ENCODE measurements at regions not wholly inside any gene's neighbourhood (a gene's known extent, or its start where the extent isn't known, plus 50 kb on each side); places are given as distances from the start of the nearest gene placed in this dataset.

DNA sequence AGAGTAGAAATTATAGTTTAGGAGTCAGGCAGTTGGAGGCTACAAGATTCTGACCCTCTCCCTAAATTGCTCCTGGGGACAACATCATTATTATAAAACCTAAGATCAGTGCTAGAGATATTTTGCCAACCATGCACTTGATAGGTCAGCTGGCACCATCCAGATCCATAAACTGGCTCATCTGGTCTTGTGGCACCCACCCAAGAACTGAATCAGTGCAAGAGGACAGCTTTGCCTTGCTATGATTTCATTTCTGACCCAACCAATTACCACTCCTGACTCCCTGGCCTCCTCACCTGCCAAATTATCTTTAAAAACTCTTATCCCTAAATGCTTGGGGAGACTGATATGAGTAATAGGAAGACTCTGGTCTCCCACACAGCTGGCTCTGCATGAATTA lies 461.1 kb upstream of the TGFBR2 start:
- DNase-seq (ENCODE audit: low read depth in 1 of 2, low spot score in 2 of 2) (no peak), FAIRE-seq (no peak)
- H3K4ac ChIP-seq (replicated peaks; ENCODE audit: insufficient read length, low read depth, low read length), result no peak overlapping the region
- H3K9me3 ChIP-seq (ENCODE audit: insufficient read depth in 2 of 2, low read depth in 1 of 2, low read length in 1 of 2), result no peaks in the 10 kb centered on the region
- H3K4me1 ChIP-seq (replicated peaks in 1 of 4; ENCODE audit: control insufficient read depth in 3 of 4, insufficient read depth in 4 of 4, low read length in 3 of 4), result no peaks in the 10 kb centered on the region
- H2BK120ac ChIP-seq (replicated peaks; ENCODE audit: low read depth, low read length), result no peak overlapping the region
- H3K14ac ChIP-seq (ENCODE audit: insufficient read length), result no peak overlapping the region
- H4K5ac ChIP-seq (ENCODE audit: insufficient read length, low read depth, low read length), result no peak overlapping the region
- H4K8ac ChIP-seq (ENCODE audit: extremely low read depth, insufficient read depth, low read length), result no peak overlapping the region
- no peaks in the 10 kb centered on the region for H3K79me2 ChIP-seq (ENCODE audit: control insufficient read depth in 1 of 2, insufficient read depth in 2 of 2, low read length in 2 of 2)
- ChIA-PET POLR2A (ENCODE audit: partially characterized antibody) (no interaction called here), CTCF (ENCODE audit: partially characterized antibody) (interaction anchor here (0.7 kb wide), 1 partner anchor 987 kb away, joined by 4 read pairs; no protein-coding TSS in a partner anchor)
- H3K56ac ChIP-seq (replicated peaks; ENCODE audit: insufficient read length, low read depth, low read length), result no peak overlapping the region
- H4K91ac ChIP-seq (replicated peaks; ENCODE audit: insufficient read length, low read length), result no peak overlapping the region
- H2BK12ac ChIP-seq (ENCODE audit: low read depth, low read length), result no peak overlapping the region
- H2BK5ac ChIP-seq (ENCODE audit: low read depth, low read length), result no peak overlapping the region
- no peaks in the 10 kb centered on the region for H3K23me2 ChIP-seq (ENCODE audit: low read depth, low read length)
- H3K23ac ChIP-seq (ENCODE audit: insufficient read length), result no peak overlapping the region
- H3K79me1 ChIP-seq (ENCODE audit: low read depth, low read length), result no peaks in the 10 kb centered on the region
- H3K18ac ChIP-seq (ENCODE audit: extremely low read depth, low read length), result no peak overlapping the region
- no peak overlapping the region for H2AFZ ChIP-seq (ENCODE audit: low read length)
- H3K4me2 ChIP-seq (ENCODE audit: insufficient read depth in 1 of 2, low read depth in 2 of 2, low read length in 2 of 2), result no peak overlapping the region
- H4K20me1 ChIP-seq (replicated peaks in 1 of 2; ENCODE audit: control insufficient read depth in 1 of 2, insufficient read depth in 2 of 2, low read length in 2 of 2), result no peaks in the 10 kb centered on the region
- H3K27me3 ChIP-seq (replicated peaks in 1 of 4; ENCODE audit: control insufficient read depth in 3 of 4, extremely low read depth in 1 of 4, insufficient read depth in 3 of 4, low read length in 3 of 4), result no peaks in the 10 kb centered on the region
- H2AK5ac ChIP-seq (ENCODE audit: low read depth, low read length), result no peak overlapping the region
- H3K9ac ChIP-seq (replicated peaks in 1 of 4; ENCODE audit: extremely low read depth in 1 of 4, low read depth in 3 of 4, low read length in 3 of 4), result no peak overlapping the region
- H3K27ac ChIP-seq (ENCODE audit: low read depth, low read length), result no peak overlapping the region
- no peak overlapping the region for H2BK15ac ChIP-seq (ENCODE audit: low read length)
- H3K4me3 ChIP-seq (ENCODE audit: extremely low read depth in 1 of 4, insufficient read depth in 2 of 4, low read depth in 3 of 4, low read length in 4 of 4), result no peak overlapping the region
- no peak overlapping the region for H2BK20ac ChIP-seq (ENCODE audit: low read length)
- H3K36me3 ChIP-seq (ENCODE audit: control insufficient read depth in 2 of 4, insufficient read depth in 4 of 4, low read length in 3 of 4), result no peaks in the 10 kb centered on the region
- TF ChIP-seq ATF3 (IDR thresholded peaks at IDR 0.05; ENCODE audit: insufficient read depth, low read depth, low read length) (no peak), POLR2A (IDR thresholded peaks at IDR 0.05; ENCODE audit: control extremely low read depth in 1 of 2, low read depth in 2 of 2, low read length in 2 of 2) (no peak), SP4 (IDR thresholded peaks at IDR 0.05; ENCODE audit: low read length) (no peak), EGR1 (IDR thresholded peaks at IDR 0.05; ENCODE audit: borderline replicate concordance, low read depth, low read length) (no peak), FOSL1 (IDR thresholded peaks at IDR 0.05; ENCODE audit: insufficient read depth, low read depth, low read length) (no peak), RAD21 (IDR thresholded peaks at IDR 0.05 in 1 of 2, conservative IDR thresholded peaks at IDR 0.05 in 1 of 2; ENCODE audit: low read depth in 2 of 2, low read length in 2 of 2) (no peak), EP300 (IDR thresholded peaks at IDR 0.05; ENCODE audit: borderline replicate concordance in 1 of 2, low read depth in 2 of 2, low read length in 2 of 2) (no peak), USF2 (IDR thresholded peaks at IDR 0.05; ENCODE audit: low read length) (no peak), GTF2F1 (IDR thresholded peaks at IDR 0.05; ENCODE audit: borderline replicate concordance, low read depth, low read length) (no peak), NRF1 (IDR thresholded peaks at IDR 0.05; ENCODE audit: low read depth, low read length) (no peak), CHD2 (IDR thresholded peaks at IDR 0.05; ENCODE audit: low read length) (no peak)
- TF ChIP-seq, protein P1, sequence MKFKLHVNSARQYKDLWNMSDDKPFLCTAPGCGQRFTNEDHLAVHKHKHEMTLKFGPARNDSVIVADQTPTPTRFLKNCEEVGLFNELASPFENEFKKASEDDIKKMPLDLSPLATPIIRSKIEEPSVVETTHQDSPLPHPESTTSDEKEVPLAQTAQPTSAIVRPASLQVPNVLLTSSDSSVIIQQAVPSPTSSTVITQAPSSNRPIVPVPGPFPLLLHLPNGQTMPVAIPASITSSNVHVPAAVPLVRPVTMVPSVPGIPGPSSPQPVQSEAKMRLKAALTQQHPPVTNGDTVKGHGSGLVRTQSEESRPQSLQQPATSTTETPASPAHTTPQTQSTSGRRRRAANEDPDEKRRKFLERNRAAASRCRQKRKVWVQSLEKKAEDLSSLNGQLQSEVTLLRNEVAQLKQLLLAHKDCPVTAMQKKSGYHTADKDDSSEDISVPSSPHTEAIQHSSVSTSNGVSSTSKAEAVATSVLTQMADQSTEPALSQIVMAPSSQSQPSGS (IDR thresholded peaks at IDR 0.05; ENCODE audit: low read length), result no peak
